ENCODE measurements at regions not wholly inside any gene's neighbourhood (a gene's known extent, or its start where the extent isn't known, plus 50 kb on each side); places are given as distances from the start of the nearest gene placed in this dataset.

DNA sequence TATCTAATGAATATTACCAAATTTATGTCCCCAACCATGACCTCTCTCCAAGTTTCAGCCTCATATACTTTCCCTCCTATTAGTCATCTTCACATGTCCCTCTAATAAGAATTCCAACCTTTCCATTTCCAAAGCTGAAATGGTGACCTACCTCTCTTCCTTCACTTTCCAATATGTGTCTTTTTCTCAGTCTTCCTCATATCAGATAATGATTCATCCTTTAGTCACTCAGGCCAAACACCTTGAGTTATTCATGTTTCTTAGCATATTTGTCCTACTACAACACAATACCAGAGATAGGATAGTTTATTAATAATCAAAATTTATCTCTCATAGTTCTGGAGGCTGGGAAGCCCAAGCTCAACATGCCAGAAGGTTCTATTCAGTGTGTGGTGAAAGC, 318.5 kb upstream of the ZWINT start:
- Histone ChIP-seq H3K27ac (no peak overlapping the region), H3K36me3 (replicated peaks) (no peaks in the 10 kb centered on the region), H3K27me3 (replicated peaks) (no peaks in the 10 kb centered on the region), H3K4me3 (ENCODE audit: low read depth, low read length) (no peak overlapping the region)
- in situ Hi-C loops (cut with HindIII; ENCODE audit: low pct_ligation_motif_present, low sequenced_read_pairs) = no loop called here
- TF ChIP-seq, protein P1, sequence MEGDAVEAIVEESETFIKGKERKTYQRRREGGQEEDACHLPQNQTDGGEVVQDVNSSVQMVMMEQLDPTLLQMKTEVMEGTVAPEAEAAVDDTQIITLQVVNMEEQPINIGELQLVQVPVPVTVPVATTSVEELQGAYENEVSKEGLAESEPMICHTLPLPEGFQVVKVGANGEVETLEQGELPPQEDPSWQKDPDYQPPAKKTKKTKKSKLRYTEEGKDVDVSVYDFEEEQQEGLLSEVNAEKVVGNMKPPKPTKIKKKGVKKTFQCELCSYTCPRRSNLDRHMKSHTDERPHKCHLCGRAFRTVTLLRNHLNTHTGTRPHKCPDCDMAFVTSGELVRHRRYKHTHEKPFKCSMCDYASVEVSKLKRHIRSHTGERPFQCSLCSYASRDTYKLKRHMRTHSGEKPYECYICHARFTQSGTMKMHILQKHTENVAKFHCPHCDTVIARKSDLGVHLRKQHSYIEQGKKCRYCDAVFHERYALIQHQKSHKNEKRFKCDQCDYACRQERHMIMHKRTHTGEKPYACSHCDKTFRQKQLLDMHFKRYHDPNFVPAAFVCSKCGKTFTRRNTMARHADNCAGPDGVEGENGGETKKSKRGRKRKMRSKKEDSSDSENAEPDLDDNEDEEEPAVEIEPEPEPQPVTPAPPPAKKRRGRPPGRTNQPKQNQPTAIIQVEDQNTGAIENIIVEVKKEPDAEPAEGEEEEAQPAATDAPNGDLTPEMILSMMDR (IDR thresholded peaks at IDR 0.05; ENCODE audit: low read depth, low read length, missing control alignments) = no peak
- DNase-seq = no peak

DNA sequence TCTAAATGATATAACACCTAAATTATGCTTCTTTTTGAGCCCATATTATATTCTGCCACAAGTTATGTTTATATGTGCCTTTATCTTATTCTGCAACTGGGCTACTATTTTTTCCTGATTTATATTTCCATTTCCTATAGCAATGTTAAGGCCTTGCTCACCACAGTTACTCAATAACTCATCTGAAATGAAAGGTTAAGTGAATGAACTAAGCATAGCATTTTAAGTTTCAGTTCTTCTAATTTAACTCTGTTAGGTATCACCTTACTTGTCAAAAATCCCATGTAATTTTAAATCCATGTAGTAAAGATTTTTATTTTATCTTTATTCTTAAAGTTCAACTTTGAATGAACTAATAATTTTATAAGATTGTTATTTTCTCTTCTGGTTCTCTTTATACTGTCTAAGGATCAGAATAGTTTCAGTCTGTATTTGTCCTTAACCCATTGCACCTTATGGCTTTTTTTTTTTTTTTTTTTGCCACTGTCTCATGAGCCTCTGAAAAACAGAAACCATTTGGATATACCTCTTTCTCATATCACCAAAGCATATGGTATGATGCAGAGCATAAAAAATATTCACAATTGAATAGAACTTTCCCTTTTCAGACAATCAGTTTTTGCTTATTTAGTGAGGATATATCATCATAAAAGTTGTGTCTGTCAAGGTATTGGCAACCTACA, 301.8 kb upstream of the ZWINT start:
- in situ Hi-C loops (cut with HindIII; ENCODE audit: low pct_ligation_motif_present, low sequenced_read_pairs) = no loop called here

DNA sequence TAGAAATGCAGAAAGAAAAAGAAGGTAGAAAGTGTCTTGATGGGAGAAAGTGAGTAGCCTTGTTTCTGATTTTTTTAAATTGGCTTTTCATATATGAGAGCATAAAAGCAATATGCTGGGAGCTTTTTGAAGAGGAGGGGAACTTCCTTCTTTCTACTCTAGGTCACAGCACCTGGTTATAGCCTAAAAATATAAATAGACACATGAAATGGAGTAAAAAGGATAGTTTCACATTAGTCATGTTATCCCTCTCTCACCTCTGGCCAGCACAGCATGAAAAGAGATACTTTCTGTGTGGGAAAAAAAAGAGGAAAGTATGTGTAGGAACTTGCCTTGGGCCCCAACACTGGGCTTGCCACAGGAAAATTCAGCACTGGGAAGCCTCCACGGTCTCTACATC, 292.2 kb upstream of the ZWINT start:
- H3K27ac ChIP-seq = no peak overlapping the region
- no peaks in the 10 kb centered on the region for H3K36me3 ChIP-seq (replicated peaks)
- DNase-seq = no peak
- in situ Hi-C loops (cut with HindIII; ENCODE audit: low pct_ligation_motif_present, low sequenced_read_pairs) = no loop called here
- TF ChIP-seq, protein P1 (IDR thresholded peaks at IDR 0.05; ENCODE audit: low read depth, low read length, missing control alignments) = no peak
- H3K4me3 ChIP-seq (ENCODE audit: low read depth, low read length) = no peak overlapping the region
- no peaks in the 10 kb centered on the region for H3K27me3 ChIP-seq (replicated peaks)

More for the DNA sequence above, 301.8 kb upstream of the ZWINT start:
- H3K36me3 ChIP-seq (replicated peaks) = no peaks in the 10 kb centered on the region
- TF ChIP-seq, protein P1 (IDR thresholded peaks at IDR 0.05; ENCODE audit: low read depth, low read length, missing control alignments) = no peak
- H3K4me3 ChIP-seq (ENCODE audit: low read depth, low read length) = no peak overlapping the region
- no peaks in the 10 kb centered on the region for H3K27me3 ChIP-seq (replicated peaks)
- no peak overlapping the region for H3K27ac ChIP-seq
- DNase-seq = no peak

DNA sequence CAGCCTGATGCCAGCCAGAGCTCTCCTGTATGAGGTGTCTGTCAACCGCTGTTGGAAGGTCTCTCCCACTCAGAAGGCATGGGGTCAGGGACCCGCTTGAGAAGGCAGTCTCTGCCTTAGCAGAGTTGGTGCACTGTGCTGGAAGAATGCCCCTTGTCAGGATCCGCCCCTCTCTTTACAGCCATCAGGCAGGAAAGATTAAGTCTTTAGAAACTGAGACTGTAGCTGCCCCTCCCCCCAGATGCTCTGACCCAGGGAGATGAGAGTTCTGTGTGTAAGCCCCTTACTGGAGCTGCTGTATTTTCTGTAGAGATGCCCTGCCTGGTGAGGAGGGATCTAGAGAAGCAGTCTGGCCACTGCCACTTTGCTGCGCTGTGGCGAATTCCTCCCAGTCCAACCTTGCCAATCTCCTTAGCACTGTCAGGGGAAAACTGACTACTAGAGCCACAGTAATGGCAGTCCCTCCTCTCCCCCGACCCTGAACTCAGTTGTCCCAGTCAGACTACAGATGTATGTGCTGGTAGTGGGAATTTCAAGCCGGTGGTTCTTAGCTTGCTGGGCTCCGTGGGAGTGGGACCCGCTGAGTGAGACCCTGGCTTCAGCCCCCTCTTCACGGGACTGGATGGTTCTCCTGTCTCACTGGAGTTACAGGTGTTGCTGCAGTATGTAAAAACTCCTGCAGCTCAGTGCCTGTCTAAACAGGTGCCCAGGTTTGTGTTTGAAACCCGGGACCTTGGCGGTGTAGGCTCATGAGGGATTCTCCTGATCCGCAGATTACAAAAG, 285.5 kb upstream of the ZWINT start:
- H3K36me3 ChIP-seq (replicated peaks) = no peaks in the 10 kb centered on the region
- no peak overlapping the region for H3K27ac ChIP-seq
- H3K4me3 ChIP-seq (ENCODE audit: low read depth, low read length) = no peak overlapping the region
- in situ Hi-C loops (cut with HindIII; ENCODE audit: low pct_ligation_motif_present, low sequenced_read_pairs) = no loop called here
- DNase-seq = no peak
- TF ChIP-seq, protein P1 (IDR thresholded peaks at IDR 0.05; ENCODE audit: low read depth, low read length, missing control alignments) = no peak
- H3K27me3 ChIP-seq (replicated peaks) = no peaks in the 10 kb centered on the region

DNA sequence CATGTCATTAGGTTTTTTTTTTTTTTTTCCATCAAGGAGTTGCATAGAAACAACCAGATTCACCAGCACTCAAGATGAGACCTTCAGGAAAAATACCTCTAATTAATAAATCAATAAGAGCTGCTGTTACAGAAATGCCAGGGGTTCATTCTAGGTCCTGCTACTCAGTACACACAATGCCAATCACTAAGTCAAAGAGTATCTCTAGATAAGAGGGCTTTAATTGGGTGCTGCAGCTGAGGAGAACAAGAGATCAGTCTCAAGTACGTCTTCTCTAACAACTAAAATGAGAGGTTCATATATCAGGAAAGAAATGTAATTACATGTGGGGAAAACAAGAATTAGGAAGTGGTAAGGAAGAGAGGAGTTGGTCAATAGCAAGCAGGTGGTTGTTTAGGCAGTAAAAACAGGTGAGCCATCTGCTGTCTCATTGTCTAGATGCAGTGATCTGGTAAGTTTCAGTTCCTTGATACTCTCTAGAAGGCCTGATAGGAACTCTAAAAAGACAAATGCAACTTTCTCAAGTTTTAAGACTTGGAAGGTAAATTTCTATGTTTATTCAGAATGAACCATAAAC, 272.9 kb upstream of the ZWINT start:
- TF ChIP-seq, protein P1 (IDR thresholded peaks at IDR 0.05; ENCODE audit: low read depth, low read length, missing control alignments) = no peak
- H3K27me3 ChIP-seq (replicated peaks) = no peaks in the 10 kb centered on the region
- H3K36me3 ChIP-seq (replicated peaks) = no peaks in the 10 kb centered on the region
- no peak overlapping the region for H3K4me3 ChIP-seq (ENCODE audit: low read depth, low read length)
- no peak overlapping the region for H3K27ac ChIP-seq
- DNase-seq = no peak
- in situ Hi-C loops (cut with HindIII; ENCODE audit: low pct_ligation_motif_present, low sequenced_read_pairs) = no loop called here

Data from brain microvascular endothelial cell (primary cell).